ENCODE measurements at regions not wholly inside any gene's neighbourhood (a gene's known extent, or its start where the extent isn't known, plus 50 kb on each side); places are given as distances from the start of the nearest gene placed in this dataset.

GRCh38 chr1:2910211-2910610, 108.7 kb upstream of the TTC34 start:
- TF ChIP-seq CTCF (IDR thresholded peaks at IDR 0.05) (no peak), POLR2A (IDR thresholded peaks at IDR 0.05) (no peak)
